ENCODE measurements at regions not wholly inside any gene's neighbourhood (a gene's known extent, or its start where the extent isn't known, plus 50 kb on each side); places are given as distances from the start of the nearest gene placed in this dataset.
"Not testable (repeated sequence)": the region's sequence is repeated elsewhere in the genome, so short reads cannot be mapped to it uniquely, and the experiment has no call there.

DNA sequence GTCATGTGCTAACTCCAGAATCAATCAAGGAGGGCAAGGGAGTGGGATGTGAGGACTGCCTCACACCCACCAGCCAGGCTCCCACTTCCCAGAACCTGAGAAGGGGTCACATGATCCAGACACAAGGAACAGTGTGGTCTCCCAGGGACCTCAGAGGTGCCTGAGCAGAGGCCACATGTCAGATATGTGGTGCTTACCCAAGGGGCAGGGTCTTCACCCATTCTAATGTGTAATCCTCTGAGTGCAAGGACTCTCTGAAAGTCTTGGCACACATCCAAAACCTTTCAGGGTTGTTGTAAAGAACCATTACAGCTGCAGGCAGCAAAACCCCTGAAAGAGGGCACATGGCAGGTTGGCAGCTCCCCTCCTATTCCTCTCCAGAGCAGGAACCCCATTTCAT lies 656.6 kb downstream of the UQCRFS1 start:
- no peak overlapping the region for H3K27ac ChIP-seq (ENCODE audit: low read depth, low read length)

DNA sequence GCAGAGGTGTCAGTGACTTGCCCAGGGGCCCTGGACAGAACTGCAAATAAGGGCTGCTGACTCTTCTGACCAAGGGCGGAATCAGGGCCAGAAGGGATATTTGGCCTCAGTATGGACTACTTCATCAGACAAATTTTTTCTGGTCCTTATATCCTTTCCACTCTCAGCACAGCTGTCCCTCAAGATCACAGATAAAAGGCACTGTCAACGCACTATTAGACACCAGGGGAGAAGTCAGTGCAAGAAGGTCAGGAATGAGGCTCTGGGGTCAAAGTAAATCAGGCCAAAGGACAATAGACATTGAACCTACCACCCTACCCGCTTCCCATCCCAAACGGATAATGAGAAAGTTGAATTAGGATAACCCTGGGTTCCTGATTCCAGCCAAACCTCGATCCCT lies 657.6 kb downstream of the UQCRFS1 start:
- no peak overlapping the region for H3K27ac ChIP-seq (ENCODE audit: low read depth, low read length)
- 63 to 71% (median 66%) methylated on average over 5 of the region's 5 CpGs for WGBS, 3 donors

DNA sequence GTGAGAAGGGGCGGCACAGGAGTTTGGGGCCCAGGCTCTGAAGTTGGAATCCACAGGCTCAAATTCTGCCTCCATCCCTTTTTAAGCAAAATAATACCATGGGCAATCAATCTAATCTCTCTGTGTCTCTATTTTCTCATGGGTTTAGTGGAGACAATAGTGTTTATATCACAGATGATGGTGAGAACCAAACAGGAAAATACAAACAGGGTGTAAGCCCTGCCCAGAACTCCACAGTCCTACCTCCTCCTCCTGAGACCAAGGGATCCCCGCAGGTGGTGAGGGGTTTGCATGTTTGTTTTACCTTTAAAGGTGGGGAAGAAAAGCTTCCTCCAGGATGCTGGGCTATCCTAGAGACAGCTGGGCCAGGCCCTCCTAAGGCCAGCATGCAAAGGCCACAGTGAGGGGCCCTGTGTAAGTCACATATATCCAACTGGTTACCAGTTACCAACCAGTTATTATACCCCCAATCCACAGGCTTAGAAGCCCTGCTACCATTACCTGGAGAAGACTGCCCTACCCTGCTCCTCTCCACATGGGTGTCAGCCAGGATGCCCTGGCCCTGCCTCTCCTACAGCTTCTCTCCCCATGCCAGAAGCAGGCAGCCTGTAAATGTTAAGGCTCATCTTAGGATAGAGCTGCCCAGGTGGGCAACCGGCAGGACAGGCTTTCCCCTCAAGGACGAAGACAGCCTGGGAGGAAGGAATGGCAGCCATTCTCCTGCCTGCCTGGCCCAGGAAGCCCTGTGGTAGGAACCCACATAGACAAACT lies 658.4 kb downstream of the UQCRFS1 start:
- WGBS, 3 donors: 68 to 83% (median 82%) methylated on average over 4 of the region's 4 CpGs
- H3K27ac ChIP-seq (ENCODE audit: low read depth, low read length): no peak overlapping the region

GRCh38 chr19:28553764-28554163 lies 659.2 kb downstream of the UQCRFS1 start:
- no peak overlapping the region for H3K27ac ChIP-seq (ENCODE audit: low read depth, low read length)
- WGBS, 3 donors: 77 to 88% (median 81%) methylated on average over 2 of the region's 2 CpGs

DNA sequence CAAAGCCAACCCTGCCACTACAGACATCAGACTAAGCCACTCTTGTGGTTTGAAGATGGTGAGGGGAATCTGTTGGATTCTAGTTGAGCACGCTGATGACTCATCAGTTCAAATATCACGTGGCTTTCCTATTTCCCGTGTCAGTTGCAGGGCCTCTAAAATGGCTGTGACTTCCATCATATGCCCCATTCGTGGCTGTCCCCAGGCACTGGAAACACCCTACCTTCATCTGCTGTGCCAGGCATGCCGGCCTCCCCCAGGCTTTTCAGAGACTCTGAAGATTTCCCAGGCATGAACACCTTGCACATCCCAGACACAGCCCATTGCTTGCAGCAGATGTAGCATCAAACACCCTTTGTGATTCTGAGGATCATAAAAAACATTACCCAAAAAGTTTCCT lies 659.9 kb downstream of the UQCRFS1 start:
- no peak overlapping the region for H3K27ac ChIP-seq (ENCODE audit: low read depth, low read length)
- 67 to 79% (median 71%) methylated on average over 5 of the region's 5 CpGs for WGBS, 3 donors

DNA sequence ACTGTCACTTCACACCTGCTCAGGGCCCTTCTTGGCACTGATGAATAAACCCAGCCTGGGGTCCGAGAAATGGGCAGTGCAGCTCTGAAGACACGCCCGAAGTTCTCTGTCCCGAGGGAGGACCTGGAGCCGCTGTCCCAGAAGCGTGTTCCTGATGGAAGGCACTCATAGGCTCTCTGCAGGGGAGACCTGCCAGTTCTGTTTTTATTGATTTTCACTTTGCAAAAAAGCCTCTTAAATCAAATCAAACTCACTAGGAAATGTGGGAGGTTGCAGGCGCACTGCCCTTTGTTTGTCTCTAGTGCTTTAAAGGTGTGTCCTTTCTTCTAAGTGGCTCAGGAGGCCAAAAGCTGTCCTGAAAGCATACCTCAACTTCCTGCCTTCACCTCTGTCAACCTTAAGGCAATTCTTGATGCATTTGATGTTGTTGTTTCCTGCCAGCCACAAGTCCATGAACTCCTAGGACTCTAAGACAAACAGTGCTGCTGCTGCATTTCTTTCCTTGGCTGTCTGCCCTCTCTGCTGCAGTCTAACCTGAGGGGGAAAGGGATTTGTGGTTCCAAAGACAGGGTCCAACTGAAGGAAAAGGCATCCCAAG lies 663.2 kb downstream of the UQCRFS1 start:
- WGBS, 3 donors: 26 to 67% (median 60%) methylated on average over 7 of the region's 7 CpGs
- no peak overlapping the region for H3K27ac ChIP-seq (ENCODE audit: low read depth, low read length)

DNA sequence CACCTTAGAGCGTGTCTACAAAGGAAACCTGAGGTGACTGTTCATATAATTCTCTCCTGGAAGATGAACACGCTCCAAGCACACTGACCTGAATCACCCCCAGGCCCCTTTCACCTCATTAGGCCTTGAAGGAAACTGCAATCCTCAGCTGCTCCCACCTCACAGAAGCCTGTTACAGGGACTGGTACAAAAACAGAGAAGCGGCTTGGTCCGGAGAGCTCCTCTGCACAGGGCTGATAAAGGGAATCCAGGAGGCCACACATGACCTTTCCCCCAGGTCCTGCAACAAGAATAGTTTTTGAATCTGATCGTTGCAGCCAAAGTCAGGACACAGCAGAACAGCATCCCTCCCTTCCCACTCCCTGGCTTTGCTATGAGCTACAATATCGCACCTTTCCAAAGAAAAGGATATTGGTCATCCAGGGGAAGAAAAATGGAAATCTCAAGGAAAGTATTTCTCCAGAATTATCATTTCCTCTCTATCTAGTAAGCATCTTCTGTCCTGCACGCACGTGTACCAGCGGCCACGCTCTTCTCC lies 666.7 kb downstream of the UQCRFS1 start:
- H3K27ac ChIP-seq (ENCODE audit: low read depth, low read length): no peak overlapping the region
- WGBS, 3 donors: 84 to 88% (median 86%) methylated on average over 10 of the region's 10 CpGs

GRCh38 chr19:28545397-28545796 lies 667.6 kb downstream of the UQCRFS1 start:
- whole genome bisulfite sequencing, 3 donors: 85 to 86% (median 85%) methylated on average over 7 of the region's 7 CpGs
- not testable (repeated sequence) for H3K27ac ChIP-seq (ENCODE audit: low read depth, low read length)

DNA sequence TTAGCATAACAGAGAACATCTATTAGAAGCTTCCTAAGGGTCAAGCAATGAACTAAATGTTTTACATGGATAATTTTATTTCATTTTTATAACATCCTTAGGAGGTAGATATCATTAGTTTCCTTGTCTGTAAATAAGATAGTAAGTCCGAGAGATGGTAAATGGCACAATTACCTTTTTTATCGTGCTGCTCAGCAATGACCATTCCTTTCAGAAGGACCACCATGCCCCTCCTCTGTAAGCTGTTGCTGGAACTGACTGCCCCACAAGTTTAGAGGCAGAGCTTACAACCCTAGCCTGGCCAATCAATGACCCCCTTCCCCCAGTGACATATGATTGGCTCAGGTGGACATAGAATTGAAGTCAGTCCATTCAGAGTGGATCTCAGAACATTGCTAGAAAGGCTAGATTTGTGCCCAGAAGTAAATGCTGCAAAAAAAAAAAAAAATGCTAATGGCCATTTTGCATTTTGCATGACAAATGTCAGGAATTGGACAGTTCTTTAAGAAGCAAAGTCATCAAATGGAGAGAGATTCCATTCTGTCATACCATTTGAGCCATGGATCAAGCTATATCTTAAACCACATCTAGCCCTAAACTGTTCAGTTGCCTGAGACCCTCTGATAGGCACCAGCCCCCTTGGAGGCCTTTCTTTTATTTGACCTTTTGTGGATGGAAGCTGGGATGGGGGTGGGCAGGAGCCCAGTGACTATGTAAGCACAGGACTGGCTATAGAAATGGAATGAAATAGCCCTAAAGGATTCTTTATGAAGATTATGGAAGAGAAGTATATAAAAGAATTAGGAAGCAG lies 668.3 kb downstream of the UQCRFS1 start:
- WGBS, 3 donors: 92 to 98% (median 93%) methylated on average over 2 of the region's 2 CpGs
- H3K27ac ChIP-seq (ENCODE audit: low read depth, low read length): no peak overlapping the region

GRCh38 chr19:28543244-28543776 lies 669.6 kb downstream of the UQCRFS1 start:
- no peak overlapping the region for H3K27ac ChIP-seq (ENCODE audit: low read depth, low read length)
- WGBS, 3 donors: 71 to 77% (median 77%) methylated on average over 5 of the region's 5 CpGs

- 53 to 78% (median 66%) methylated on average over 12 of the region's 12 CpGs for WGBS, 3 donors
- no peak overlapping the region for H3K27ac ChIP-seq (ENCODE audit: low read depth, low read length)
These were observed 670.3 kb downstream of the UQCRFS1 start for GRCh38 chr19:28542394-28543243.

- WGBS, 3 donors: 73 to 80% (median 73%) methylated on average over 6 of the region's 6 CpGs
- no peak overlapping the region for H3K27ac ChIP-seq (ENCODE audit: low read depth, low read length)
These were observed 671.2 kb downstream of the UQCRFS1 start for GRCh38 chr19:28541602-28542393.

DNA sequence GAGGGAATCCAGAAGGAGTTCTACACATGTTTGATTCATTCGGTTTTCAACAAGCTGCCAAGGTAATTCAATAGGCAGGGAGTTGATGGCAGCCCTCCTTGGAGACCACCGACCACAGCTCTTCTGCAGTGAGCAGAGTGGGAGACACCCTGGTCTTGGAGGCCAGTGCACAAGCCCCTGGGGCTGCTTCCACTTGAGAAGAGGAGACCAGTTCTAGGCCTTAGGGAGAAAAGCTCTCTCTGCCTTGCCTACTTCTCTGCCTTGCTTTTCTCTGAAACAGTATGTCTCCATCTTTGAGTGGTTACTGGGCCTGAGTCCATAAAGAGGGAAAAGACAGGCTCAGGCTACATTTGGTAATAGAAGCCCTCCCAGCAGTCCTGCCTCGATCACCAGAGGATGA lies 671.9 kb downstream of the UQCRFS1 start:
- no peak overlapping the region for H3K27ac ChIP-seq (ENCODE audit: low read depth, low read length)
- 84 to 90% (median 84%) methylated on average over 3 of the region's 3 CpGs for WGBS, 3 donors

DNA sequence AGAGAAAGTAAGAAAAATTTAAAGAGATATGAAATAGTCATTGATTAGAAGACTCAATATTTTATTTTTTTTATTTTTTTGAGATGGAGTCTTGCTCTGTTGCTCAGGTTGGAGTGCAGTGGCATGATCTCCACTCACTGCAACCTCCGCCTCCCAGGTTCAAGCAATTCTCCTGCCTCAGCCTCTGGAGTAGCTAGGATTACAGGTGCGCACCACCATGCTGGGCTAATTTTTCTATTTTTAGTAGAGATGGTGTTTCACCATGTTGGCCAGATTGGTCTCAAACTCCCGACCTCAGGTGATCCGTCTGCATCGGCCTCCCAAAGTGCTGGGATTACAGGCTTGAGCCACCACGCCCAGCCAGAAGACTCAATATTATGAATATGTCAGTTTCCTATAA lies 672.6 kb downstream of the UQCRFS1 start:
- WGBS, 3 donors: 83 to 89% (median 87%) methylated on average over 6 of the region's 6 CpGs
- not testable (repeated sequence) for H3K27ac ChIP-seq (ENCODE audit: low read depth, low read length)

GRCh38 chr19:28539759-28540158 lies 673.2 kb downstream of the UQCRFS1 start:
- no peak overlapping the region for H3K27ac ChIP-seq (ENCODE audit: low read depth, low read length)

DNA sequence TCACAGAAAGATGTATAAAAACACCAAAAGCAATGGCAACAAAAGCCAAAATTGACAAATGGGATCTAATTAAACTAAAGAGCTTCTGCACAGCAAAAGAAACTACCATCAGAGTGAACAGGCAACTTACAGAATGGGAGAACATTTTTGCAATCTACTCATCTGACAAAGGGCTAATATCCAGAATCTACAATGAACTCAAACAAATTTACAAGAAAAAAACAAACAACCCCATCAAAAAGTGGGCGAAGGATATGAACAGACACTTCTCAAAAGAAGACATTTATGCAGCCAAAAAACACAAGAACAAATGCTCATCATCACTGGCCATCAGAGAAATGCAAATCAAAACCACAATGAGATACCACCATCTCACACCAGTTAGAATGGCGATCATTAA lies 674.4 kb downstream of the UQCRFS1 start:
- H3K27ac ChIP-seq (ENCODE audit: low read depth, low read length): not testable (repeated sequence)
- 89 to 100% (median 90%) methylated on average over 1 of the region's 2 CpGs for WGBS, 3 donors

DNA sequence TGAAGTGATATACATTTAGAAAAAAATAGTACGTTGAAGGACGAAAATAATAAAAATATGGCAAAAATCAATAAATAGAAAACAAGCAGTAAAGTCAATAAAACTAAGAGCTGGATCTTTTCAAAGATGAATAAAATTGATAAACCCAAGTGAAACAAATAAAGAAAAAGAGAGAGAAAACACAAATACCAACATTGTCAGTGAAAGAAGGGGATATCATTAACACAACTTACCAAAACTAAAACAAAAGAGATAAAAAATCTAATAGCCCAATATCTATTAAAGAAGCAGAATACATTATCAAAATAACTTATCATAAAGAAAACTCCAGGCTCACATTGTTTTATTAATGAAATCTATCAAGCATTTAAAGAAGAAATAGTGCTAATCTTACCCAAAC lies 675.1 kb downstream of the UQCRFS1 start:
- no peak overlapping the region for H3K27ac ChIP-seq (ENCODE audit: low read depth, low read length)
- WGBS, 3 donors: 86 to 98% (median 94%) methylated on average over 2 of the region's 2 CpGs
